Stomach (tissue), 8 donors: ENCODE measurements at regions not wholly inside any gene's neighbourhood (a gene's known extent, or its start where the extent isn't known, plus 50 kb on each side); places are given as distances from the start of the nearest gene placed in this dataset.

Experiments
- DNase-seq, 2 donors: peaks; one replicate each; pipeline versions ENCODE4 v3.0.0 to v3.0.0-alpha.2; 2013 to 2019
- H3K27ac ChIP-seq, 5 donors: fragments of 200-600 bp in 4 of 5; sonication (generic) in 4 of 5; one replicate each; pipeline ENCODE4 v1.5.1; 2013 to 2019; ENCODE audit warnings: mild to moderate bottlenecking in 1 of 5, moderate library complexity in 1 of 5
- H3K27me3 ChIP-seq, 3 donors: fragments of 200-600 bp; sonication (generic); one replicate each; pipeline ENCODE4 v1.5.1; 2017 to 2019; ENCODE audit warnings: mixed run types in 1 of 3
- H3K36me3 ChIP-seq, 4 donors: fragments of 200-600 bp; sonication (generic); 1 replicate in 3 of 4; 2 replicates in 1 of 4; pipeline ENCODE4 v1.5.1; 2016 to 2019
- H3K4me1 ChIP-seq, 4 donors: fragments of 200-600 bp; sonication (generic); one replicate each; pipeline ENCODE4 v1.5.1; 2016 to 2019
- H3K4me3 ChIP-seq, 4 donors: fragments of 200-600 bp; sonication (generic) in 3 of 4; one replicate each; pipeline ENCODE4 v1.5.1; 2016 to 2019; ENCODE audit warnings: mild to moderate bottlenecking in 1 of 4
- H3K9me3 ChIP-seq, 4 donors: fragments of 200-600 bp; sonication (generic); one replicate each; pipeline ENCODE4 v1.5.1; 2016 to 2019
- CTCF ChIP-seq, 7 experiments: fragments of 450-650 bp in 4 of 7; fragments of 200-600 bp in 3 of 7; sonication (generic) in 3 of 7; IDR thresholded peaks; one replicate each; pipeline ENCODE4 v1.5.1; 2016 to 2019; ENCODE audit warnings: antibody characterized with exemption in 7 of 7, control low read depth in 2 of 7, mild to moderate bottlenecking in 1 of 7
- EP300 ChIP-seq: sonication (generic); formaldehyde crosslinking; IDR thresholded peaks from one replicate; pipeline ENCODE4 v1.6.1; 2017; ENCODE audit warnings: antibody characterized with exemption
- POLR2A ChIP-seq, 4 donors: fragments of 450-650 bp; IDR thresholded peaks; one replicate each; pipeline ENCODE4 v1.6.1; 2016; ENCODE audit warnings: antibody characterized with exemption in 4 of 4, control low read depth in 2 of 4, mild to moderate bottlenecking in 1 of 4, moderate library complexity in 1 of 4
- POLR2AphosphoS5 ChIP-seq, 3 donors: sonication (generic); formaldehyde crosslinking; IDR thresholded peaks; one replicate each; pipeline ENCODE4 v1.6.1; 2016; ENCODE audit warnings: antibody characterized with exemption in 3 of 3
- WGBS, 5 donors: extraction: QIAGEN DNeasy Blood & Tissue Kit in 3 of 5; methylation state at CpG; one replicate each; pipeline versions ENCODE4 v1.1.5 to v1.1.7; 2013 to 2018; 5-methylcytosine and 5-hydroxymethylcytosine counted together
- intact Hi-C: fragments of 100-400 bp; cut with DNase I; formaldehyde crosslinking; loops from one replicate; pipeline ENCODE4 v1.15.1; 2023; ENCODE audit warnings: low total_unique reads
- donor health status: healthy with polysubstance abuse.
- donor health status: Bipolar disorder and iron deficiency.
- donor health status: healthy.

DNA sequence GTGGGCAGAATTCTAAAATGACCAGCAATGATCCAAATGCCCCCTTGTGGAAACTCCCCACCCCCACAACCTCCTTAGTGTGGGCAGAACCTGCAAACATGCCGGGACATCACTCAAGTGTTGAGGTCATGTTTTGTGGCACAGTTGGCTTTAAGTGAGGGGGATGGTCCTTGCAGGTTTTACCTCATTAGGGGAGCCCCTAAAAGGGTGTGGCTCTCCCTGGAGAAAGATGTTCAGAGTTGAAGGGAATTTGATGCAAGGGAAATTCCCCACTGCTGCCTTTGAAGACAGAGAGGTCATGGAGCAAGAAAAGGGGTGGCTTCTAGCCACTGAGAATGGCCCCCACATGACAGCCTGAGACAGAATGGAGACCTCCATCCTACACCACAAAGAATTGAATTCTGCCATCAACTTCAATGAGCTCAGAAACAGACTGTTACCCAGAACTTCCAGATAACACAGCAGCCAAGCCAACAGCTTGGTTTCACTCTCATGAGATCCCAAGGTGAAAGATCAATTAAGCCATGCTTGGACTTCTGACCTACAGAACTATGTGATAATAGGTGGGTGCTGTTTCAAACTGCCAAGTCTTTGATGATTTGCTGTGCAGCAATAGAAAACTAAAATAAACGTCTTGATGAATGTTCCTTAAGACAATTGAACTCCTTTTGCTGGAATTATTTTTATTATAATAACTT, 103.4 kb downstream of the MED10 start:
- Histone ChIP-seq H3K36me3 (no peaks in the 10 kb centered on the region), H3K9me3 (peaks cover 0 to 11% (median 0%) of the 10 kb centered on the region in 4 donors), H3K27me3 (no peaks in the 10 kb centered on the region), H3K4me1 (no peaks in the 10 kb centered on the region), H3K4me3 (no peak overlapping the region), H3K27ac (no peak overlapping the region)
- WGBS, 5 donors: 56 to 67% (median 57%) methylated on average over 2 of the region's 2 CpGs
- DNase-seq: no peak
- TF ChIP-seq EP300 (no peak), POLR2A (IDR thresholded peaks at IDR 0.05) (no peak), CTCF (IDR thresholded peaks at IDR 0.05) (no peak), POLR2AphosphoS5 (IDR thresholded peaks at IDR 0.05) (no peak)
- intact Hi-C loops: no loop called here

DNA sequence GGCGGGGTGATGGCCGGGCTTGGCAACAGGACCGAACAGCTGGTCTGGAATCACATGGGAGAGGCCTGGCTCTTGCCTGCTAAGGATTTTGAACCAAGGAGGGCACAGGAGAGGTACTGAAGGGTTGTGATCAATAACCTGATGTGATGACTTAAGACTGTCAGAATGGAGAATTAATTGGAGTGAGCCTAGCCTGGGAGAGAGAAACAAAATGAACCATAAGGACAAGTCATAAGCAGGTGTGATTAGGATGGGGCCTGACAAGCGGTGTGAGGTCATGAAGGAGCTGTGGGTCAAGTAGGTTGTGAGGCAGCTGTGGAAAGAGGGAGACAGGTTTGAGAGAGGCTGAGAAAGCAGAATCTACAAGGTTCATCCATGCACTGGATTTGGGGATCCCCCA, 104.6 kb downstream of the MED10 start:
- Histone ChIP-seq H3K27me3 (no peaks in the 10 kb centered on the region), H3K9me3 (peaks cover 0 to 11% (median 0%) of the 10 kb centered on the region in 4 donors), H3K27ac (no peak overlapping the region), H3K4me3 (no peak overlapping the region), H3K36me3 (no peaks in the 10 kb centered on the region), H3K4me1 (no peaks in the 10 kb centered on the region)
- intact Hi-C loops: no loop called here
- WGBS, 5 donors: 77 to 93% (median 82%) methylated on average over 4 of the region's 4 CpGs
- TF ChIP-seq CTCF (IDR thresholded peaks at IDR 0.05): no peak
- no peak for TF ChIP-seq POLR2A (IDR thresholded peaks at IDR 0.05)
- TF ChIP-seq POLR2AphosphoS5 (IDR thresholded peaks at IDR 0.05): no peak
- no peak for TF ChIP-seq EP300
- DNase-seq: no peak

DNA sequence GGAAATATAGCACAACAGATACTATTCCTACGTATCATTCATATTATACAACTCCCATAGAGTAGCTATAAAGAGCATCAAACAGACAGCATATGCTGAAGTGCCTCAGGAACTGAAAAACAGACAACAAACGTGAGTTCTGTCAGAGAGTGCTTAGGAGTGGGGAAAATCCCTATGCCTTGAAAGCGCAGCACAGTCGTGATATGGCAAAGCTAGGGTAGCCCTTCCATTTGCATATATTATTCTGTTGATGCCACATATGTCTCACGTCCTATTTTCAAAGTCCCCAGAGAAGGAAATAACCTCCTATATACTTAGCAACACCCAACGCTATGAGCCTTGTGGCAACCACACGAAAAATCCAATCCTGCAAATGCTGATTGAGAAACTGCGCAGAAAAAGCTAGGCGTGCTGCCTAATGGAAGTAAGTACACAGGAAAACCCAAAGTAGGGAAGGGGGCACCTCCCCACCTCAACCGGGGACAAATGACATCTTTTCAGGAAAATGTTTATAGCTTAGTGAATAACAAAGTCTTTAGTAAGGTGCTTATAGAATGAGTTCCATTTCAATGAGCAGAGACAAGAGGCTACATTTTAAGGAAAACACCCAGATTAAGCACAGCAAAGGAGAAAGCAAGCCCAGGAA, 105.1 kb downstream of the MED10 start:
- no peak overlapping the region for H3K27ac ChIP-seq
- intact Hi-C loops: no loop called here
- DNase-seq: no peak
- no peak overlapping the region for H3K4me3 ChIP-seq
- peaks cover 0 to 11% (median 0%) of the 10 kb centered on the region in 4 donors for H3K9me3 ChIP-seq
- H3K27me3 ChIP-seq: no peaks in the 10 kb centered on the region
- H3K36me3 ChIP-seq: no peaks in the 10 kb centered on the region
- WGBS, 5 donors: 87 to 88% (median 88%) methylated on average over 10 of the region's 10 CpGs
- no peaks in the 10 kb centered on the region for H3K4me1 ChIP-seq
- no peak for TF ChIP-seq EP300
- no peak for TF ChIP-seq POLR2A (IDR thresholded peaks at IDR 0.05)
- TF ChIP-seq POLR2AphosphoS5 (IDR thresholded peaks at IDR 0.05): no peak
- no peak for TF ChIP-seq CTCF (IDR thresholded peaks at IDR 0.05)

DNA sequence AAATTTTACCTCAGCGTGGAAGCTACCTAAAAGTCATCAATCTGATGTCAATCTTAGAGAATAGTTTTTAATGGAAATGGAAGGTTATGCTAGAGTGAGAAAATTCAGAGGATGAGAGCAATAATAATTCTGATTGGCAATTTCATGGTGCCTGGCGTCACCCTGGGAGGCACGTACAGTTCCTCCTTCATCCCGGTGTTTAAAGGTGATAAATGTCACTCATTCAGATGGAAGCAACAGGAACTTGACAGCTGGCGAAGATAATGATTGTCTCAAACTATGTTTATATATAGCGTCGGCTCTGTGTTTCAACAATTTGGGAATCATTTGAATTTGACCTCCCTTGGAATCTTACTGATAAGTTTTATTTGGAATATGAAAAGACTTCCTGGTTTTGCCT, 108.4 kb downstream of the MED10 start:
- intact Hi-C loops: no loop called here
- WGBS, 5 donors: 72 to 82% (median 81%) methylated on average over 7 of the region's 7 CpGs
- H3K27ac ChIP-seq: no peak overlapping the region

More for the DNA sequence above, 108.4 kb downstream of the MED10 start:
- TF ChIP-seq CTCF (IDR thresholded peaks at IDR 0.05) (no peak), POLR2A (IDR thresholded peaks at IDR 0.05) (no peak), POLR2AphosphoS5 (IDR thresholded peaks at IDR 0.05) (no peak), EP300 (no peak)
- no peaks in the 10 kb centered on the region for H3K27me3 ChIP-seq
- H3K4me1 ChIP-seq: no peaks in the 10 kb centered on the region
- H3K36me3 ChIP-seq: no peaks in the 10 kb centered on the region
- no peak for DNase-seq
- H3K9me3 ChIP-seq: peaks cover 0 to 11% (median 0%) of the 10 kb centered on the region in 4 donors
- no peak overlapping the region for H3K4me3 ChIP-seq
